ENCODE measurements at regions not wholly inside any gene's neighbourhood (a gene's known extent, or its start where the extent isn't known, plus 50 kb on each side); places are given as distances from the start of the nearest gene placed in this dataset.
"Not testable (repeated sequence)": the region's sequence is repeated elsewhere in the genome, so short reads cannot be mapped to it uniquely, and the experiment has no call there.

DNA sequence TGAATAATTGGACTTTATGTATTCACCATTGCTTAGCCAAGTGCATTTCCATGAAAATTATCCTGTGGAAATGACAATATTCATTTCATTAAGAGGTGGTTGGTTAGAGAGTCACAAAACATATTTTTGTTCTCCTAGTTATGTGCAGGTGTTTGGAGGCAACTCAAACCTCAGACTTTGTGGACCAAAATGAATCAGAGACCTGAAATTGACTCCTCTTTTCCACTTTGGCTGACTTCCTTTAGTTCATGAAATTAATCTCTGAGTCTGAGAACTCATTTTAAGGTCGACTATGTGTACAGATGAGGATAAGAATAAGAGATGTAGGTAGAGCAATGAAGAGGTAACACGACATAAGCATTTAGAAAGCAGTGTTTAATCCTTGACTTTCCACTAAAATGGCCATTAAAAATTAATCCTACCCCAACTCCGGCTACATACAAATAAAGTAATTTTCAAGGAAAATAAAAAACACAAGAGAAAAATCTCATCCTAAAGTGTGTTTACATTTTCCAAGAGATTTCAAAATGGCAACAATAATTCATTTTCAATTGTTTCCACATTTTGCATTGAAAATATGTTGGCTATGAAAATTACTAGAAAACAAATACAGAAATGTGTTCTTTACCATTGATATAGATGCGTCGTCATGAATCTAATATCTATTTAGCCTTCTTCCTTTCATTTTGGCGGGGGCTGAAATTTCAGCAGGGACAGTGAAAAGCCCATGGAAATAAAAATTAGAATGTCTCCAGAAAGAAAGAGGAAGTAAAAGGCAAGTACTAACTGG is 185.4 kb upstream of the CSNK1A1L start:
- DNase-seq, result no peak

DNA sequence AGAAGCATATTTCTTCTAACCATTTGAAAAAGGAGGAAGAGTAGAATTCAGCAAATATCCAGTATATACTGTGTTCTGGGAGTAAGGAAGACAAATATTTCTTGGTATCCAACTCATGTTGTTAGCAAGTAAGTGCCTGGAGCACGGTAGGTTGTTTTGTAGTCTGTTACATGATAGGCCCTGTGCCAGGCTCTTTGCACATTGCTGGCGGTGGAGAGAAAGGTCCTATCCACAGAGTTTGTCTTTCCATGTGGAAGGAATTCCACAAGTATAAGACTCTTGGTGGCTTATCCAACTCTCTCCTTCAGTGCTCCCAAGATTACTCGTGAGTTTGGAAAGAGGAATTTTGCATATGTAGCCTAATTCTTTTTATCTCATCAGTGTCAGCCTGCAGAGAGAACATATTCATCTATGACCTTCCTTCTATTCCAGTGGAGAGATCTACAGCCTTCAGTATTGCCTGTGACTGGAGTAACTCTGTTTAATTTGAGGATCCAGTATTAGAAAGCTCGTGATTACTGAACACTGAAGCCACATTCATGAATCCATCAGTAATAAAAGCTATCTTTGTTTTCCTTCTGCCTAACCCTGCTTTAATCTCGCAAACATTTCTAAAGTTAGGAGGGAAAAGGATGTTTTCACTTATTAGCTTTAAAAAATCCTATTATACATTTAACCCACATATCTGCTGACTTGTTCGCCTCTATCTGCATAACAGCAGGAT is 183.9 kb upstream of the CSNK1A1L start:
- no peak for DNase-seq

DNA sequence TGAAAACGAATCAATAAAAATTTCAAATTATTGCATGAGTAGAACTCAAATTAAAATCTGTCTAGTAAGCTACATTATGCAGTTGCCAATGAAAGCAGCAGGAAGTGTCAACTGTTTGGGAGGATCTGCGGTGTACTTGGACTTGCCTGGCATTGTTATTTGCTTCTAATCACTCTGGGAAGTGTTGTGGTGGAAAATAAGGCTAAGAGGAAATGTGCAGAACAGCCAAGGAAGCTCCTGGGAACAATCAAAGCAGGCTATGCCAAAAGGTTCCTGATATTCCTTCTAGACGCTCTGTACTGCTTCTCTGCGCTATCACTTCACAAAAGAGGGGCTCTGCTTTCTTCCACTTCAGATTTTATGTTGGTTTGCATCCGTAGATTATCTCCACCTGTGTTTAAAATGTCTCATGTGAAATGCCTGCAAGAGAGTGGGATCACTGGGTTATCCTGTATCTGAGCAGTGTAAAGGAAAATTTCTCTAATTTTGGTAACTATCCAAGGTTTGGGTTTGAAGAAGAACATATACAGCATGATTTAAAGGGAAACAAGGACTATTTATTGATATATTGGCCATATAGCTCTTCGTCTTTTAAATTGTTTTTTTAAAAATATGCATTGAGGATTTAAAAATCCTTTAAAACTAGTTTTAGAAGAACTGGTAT is 182.7 kb upstream of the CSNK1A1L start:
- DNase-seq, result no peak

DNA sequence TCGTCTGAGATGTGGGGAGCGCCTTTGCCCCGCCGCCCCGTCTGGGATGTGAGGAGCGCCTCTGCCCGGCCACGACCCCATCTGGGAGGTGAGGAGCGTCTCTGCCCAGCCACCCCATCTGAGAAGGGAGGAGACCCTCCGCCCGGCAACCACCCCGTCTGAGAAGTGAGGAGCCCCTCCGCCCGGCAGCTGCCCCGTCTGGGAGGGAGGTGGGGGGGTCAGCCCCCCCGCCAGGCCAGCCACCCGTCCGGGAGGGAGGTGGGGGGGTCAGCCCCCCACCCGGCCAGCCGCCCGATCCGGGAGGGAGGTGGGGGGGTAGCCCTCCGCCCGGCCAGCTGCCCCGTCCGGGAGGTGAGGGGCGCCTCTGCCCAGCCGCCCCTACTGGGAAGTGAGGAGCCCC is 174.8 kb upstream of the CSNK1A1L start:
- not testable (repeated sequence) for DNase-seq

DNA sequence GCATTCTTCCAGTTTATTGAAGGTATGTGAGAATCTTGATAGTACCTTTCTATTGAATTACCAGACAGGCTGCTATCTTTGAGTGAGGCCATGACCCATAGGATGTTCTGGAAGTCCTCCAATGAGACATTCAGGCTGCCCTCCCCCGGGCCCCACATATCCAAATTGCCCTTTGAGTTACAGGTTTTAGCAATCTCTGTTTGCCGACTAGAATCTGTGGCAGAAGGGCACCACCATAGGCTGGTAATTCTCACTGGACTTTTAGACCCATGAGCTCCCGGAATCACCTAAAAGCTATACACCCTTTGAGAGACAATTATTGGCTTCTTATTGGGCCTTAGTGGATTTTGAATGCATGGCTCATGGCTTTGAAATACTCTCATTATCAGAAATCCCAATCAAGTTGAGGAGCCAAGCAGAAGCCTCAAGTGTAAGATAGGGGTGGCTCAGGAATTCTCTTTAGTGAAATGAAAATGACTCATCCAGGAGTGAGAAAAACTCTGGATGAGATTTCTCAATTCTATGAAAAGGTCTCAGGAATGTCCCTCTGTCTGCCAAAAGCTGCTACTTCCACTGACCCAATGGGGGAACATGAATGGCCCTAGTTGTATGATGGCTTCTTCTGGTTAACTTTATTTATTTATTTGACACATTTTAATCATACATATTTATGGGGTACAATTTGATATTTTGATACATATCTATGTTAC is 172.1 kb upstream of the CSNK1A1L start:
- no peak for DNase-seq

DNA sequence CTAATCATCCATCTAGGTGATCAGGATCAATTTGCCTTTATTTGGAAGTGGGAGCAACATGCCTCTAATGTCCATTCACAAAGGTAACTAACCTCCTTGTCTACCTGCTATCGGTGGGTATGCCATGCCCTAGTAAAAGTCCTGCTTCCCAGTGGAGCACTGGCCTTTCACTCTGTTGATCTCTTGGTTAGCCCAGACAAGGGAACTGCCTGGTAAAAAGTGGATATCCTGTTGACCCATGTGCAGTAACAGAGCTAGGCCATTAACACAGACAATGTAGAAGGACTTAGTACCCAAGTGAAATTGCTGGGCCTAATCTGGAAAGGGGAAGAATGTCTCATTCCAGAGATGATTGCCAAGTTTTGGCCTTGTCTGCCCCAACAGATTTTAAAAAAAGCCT is 171.5 kb upstream of the CSNK1A1L start:
- DNase-seq, result no peak

DNA sequence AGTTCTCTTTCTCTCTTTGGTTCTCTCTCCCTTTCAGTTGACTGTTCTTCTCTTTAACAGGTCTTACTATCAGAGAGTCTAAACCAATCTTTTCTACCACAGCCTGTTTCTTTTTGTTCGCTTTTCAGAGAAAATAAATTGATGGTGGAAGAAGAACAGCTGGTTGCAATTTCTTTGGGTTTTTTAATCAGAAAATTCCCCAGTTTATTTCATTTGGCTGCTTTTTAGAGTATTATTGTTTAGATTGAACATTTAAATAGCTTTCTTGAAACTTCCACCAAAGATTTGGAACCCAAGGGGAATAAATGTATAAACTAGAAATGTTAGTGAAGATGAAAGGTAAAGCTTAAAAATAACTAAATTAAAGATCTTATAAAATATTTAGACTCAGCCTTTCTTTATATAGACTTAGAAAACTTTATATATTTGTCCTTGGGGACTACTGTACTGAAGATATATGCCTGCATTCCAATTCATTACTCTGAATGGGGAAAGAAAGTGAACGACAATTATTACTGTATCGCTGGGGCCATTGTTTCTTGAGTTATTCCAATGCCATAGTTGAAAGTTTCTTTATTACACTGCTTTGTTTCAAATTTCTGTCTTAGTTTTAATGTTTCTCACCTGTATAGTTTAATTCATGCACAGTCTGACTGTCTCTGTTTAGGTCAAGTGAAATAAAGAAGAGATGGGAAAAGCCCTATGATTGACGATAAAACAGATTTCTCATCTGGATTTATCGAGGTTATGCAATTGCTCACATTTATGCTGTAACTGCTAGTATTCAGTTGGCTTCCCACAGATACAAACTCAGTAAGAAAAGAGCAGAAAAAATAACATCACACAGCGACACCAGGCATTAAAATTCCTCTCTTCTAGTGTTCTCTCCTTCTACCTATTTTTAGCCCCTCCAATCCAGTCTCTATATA is 169.4 kb upstream of the CSNK1A1L start:
- no peak for DNase-seq

DNA sequence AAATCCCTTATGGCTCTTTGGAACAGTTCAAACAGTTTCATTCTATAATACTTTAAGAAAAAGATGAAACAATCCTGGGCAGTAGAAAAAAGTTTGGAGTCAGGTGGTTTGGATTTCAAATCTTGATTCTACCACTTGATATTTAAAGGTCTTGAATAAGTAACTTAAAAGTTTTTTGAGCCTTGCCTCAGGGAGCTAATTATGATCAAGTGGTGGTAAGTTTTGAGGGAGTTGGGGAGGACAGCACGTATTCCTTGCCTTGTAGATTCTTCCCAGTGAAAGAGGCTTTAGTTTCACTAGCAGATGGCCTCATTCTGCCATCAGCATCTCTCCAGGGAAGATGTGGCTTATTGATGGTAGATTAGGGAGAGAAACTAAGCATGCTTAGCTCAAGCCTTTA is 168.4 kb upstream of the CSNK1A1L start:
- no peak for DNase-seq

DNA sequence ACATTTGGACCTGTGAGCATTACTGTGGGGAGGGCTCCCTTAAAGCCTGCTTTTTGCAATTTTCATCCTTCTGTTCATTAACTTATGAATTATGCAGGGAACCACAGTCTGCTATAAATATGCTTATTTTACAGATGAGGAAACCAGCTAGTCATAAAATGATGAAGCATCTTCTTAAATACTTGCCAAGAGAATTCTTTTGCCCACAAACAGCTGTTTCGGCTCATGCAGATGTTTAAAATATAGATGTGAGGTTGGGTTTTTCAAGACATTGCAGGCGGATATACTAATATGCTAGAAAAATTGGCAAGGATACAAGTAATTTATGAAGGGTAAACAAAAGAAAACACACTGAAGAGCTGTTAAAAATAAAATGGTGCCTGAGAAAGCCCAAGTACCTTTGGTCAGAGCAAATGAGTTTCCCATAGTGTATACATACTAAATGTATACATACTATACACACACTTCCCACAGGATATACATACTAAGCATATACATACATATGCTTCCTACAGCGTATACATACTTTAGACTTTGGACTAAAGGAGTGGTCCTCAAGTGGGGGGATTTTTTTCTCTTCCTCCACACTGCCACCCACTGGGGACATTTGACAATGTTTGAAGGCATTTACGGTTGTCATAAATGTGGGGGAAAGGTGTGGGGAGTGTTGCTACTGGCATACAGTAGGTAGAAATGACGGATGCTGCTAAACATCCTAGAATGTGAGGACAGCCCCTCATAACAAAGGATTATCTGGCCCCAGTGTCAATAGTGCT is 164.9 kb upstream of the CSNK1A1L start:
- no peak for DNase-seq

DNA sequence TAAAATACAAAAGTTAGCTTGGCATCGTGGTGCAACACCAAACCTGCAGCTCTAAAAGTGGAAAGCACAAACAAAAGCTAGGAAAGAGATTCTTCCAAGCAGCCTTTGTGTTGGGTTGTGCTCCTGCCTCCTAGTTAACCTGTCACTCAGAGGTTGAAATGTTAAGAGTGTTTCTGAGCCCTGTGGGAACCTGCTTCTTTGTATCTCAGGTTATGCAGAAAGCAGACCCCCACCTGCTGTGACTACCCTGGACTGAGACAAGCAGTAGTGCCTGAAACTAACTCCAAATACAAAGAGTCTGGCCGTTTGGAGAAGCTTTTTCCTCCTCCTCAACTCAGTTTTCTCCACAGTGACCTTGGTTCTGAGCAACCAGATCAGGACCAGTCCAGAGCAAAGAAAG is 158.4 kb upstream of the CSNK1A1L start:
- no peak for DNase-seq

DNA sequence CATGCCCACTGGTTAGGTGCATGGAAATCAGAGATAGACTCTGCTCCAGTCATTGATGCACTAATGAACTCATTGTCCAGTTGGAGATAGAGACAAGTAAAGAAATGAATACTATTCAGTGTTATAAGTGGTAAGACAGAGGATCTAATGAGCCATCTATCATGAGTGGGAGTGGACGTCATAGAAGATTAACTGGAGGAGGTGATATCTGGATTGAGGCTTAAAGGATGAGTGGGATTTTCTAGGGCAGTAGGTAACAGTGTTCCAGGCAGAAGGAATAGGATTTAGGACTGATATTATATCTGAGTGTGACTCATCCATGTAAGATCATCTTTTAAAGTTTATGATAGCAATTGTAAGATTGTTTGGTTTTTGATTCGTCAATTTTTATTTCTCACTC is 152.2 kb upstream of the CSNK1A1L start:
- DNase-seq, result no peak

DNA sequence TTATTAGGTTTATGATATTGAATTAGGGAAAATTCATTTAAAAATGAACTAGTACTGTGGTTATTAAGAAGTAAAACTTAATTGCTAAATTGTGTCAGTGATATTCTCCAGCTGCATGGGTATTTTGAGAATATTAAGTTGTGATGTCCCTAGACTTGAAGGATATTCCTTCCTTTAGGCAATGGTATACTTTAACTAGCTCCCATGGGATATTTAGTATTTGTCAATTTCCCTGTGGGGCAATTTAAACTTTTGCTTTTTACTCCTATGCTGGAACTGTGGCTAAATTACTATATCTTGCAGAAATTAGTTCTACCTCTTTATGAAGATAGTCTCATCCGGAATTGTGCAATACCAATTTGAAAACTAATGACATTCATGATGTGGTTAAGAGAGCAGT is 151.6 kb upstream of the CSNK1A1L start:
- no peak for DNase-seq

DNA sequence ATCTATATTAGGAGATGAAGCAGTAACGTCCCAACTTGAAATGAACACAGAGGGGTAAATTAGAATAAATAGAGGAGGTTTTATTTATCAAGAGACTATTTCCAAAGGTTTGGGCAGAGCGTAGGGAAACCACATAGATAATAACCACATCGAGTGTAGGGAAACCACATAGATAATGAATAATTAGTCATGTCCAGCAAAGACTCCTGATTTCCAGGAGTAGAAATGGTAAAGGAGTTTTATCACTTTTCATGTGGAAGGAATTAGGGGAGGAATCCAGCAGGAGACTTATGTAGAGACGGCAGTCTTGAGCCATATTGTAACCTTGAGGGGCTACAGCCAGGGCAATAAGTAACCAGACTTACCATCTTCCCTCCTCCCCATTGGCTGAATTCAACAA is 136.3 kb upstream of the CSNK1A1L start:
- DNase-seq, result no peak

DNA sequence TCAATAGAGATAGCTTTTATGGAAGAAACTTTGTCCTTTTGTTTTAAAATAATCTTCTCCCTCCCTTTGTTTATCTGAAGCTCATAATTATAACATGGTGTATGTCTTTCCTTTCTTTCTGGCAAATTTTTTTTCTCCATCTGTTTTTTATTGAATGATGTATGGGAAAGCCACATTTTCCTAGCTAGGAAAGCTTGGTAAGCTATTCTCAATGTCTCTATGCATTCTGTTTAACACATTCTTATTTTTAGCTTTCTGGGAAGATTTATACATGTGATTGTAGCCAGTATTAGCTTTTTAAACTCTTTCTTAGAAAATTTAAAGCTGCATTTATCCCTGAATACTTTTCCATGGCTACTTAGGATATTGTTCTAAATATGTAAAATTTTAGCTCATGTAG is 124.9 kb upstream of the CSNK1A1L start:
- DNase-seq, result no peak

DNA sequence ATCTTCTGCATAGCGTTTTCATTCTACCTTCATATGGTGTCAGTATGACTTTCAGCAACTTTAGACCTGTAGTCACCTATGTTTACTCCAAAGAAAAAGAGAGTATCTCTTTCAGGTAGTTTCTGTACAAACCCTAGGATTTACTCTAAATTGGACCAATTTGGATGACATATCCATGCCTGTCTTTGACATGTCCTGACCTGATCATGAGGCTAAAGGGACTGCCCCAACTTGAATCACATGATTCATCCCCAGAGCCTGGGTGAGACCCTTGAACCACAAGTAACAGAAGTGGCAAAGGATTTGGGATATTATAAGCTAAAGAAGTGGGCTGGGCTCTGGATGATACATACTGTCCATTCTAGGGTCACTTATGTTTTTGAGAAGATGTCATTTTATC is 124.5 kb upstream of the CSNK1A1L start:
- DNase-seq, result no peak

DNA sequence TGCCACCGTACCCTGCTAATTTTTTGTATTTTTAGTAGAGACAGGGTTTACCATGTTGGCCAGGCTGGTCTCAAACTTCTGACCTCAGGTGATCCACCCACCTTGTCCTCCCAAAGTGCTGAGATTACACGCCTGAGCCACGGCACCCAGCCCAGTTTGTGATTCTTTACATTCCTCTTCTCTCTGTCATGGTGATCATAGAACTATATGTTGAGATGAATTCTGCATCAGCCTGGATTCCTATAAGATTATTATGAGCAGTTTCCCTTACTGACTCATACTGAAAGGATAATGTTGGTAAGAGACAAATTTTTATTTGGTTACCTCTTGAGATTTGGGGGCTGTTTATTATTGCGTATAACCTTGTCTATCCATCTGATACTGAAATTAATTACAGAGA is 121.5 kb upstream of the CSNK1A1L start:
- DNase-seq, result no peak

DNA sequence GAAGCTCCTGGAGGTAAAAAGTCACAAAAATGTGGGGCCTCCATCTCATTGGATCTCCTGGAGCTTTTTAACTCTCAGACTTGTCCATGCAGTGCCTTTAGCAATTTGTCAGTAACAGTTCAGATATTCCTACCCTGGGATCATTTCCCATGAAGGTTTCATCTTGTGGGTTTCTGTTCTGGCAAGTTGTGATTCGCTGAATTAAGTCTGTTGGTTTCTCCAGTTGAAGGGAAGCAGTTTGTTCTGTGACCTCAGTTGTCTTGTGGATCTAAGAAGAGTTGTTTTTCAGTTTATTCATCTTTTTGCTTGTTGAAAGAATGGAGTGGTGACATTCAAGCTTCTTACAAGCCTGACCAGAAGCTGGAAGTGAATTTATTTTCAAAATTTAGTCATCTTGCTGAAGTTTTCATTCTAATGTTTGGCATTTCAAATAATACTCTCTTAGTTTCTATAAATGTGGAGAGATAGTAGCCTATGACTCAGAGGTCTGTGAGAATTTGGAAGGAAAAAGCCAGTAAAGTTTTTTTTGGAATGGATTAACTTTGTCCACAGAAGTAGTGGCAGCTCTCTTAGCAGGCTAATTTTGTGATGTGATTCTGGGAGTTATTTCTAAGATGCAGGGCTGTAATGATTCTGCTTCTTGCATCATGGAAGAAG is 120.1 kb upstream of the CSNK1A1L start:
- no peak for DNase-seq

DNA sequence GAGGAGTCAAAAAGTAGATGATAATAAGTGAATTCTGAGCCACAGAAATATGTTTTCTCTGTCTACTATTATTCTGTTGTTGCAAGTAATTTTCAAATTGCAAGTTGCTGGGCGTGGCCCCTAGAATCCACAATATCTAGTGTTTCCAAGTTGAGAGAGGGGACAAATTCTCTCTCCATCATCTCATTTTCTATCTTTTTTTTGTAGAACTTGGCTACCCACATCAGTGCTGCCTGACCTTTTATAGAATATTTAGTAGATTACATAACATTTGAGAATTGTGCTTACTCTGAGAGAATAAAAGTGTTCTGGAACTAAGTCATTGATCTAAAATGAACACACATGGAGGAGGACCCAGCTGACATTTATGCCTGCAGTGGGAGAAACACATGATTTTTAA is 110.9 kb upstream of the CSNK1A1L start:
- no peak for DNase-seq

DNA sequence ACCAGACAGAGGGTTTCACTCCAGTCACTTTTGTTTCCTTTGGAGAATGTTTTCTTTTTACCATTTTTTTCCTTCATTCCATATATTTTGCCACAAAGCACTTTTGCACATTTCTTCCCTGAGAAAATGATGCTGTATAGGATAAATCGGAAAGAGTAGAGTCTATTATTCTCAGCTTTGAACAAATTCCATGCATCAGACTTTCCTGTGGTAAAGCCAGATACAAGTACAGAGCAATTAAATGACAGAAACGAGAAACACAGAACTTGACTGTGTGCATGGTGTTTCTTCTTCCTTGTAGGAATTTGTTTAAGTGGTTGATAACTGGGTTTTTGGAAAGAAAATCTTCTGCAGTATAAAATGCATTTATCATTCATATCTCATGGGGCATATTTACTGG is 107.4 kb upstream of the CSNK1A1L start:
- DNase-seq, result no peak

DNA sequence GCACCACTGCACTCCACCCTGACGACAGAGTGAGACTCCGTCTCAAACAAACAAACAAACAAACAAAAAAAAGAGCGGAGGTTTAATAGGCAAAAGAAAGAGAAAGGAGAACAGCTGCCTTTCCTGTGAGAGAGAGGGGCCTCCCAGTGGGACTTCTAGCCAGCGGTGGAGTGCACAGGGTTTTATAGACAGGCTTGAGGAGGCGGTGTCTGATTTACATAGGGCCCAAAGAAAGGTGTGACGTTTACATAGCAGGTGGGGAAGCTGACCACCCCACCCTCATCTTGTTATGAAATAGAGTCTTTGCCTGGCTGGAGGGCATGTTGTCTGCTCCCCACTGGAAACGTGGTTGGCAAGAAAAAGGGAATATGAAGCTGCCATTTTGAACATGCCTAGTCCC is 106.0 kb upstream of the CSNK1A1L start:
- no peak for DNase-seq

Measured in inflammatory macrophage (primary cell).